HepG2 (cell line): ENCODE measurements at regions not wholly inside any gene's neighbourhood (a gene's known extent, or its start where the extent isn't known, plus 50 kb on each side); places are given as distances from the start of the nearest gene placed in this dataset.

Experiments
- BRD4 ChIP-seq: sonication (generic); formaldehyde crosslinking; IDR thresholded peaks from 2 replicates; pipeline ENCODE4 v1.4.0; 2020; ENCODE audit warnings: missing genetic modification reagents
- ELF1 ChIP-seq: sonication (generic); formaldehyde crosslinking; IDR thresholded peaks from 2 replicates; pipeline ENCODE4 v1.4.0; 2020; ENCODE audit warnings: missing genetic modification reagents
- KLF6 ChIP-seq: IDR thresholded peaks from 2 replicates; pipeline ENCODE4 v1.8.0; 2016; ENCODE audit warnings: missing biosample characterization, missing genetic modification reagents
- RBM39 ChIP-seq: fragments of 200-400 bp; formaldehyde crosslinking; IDR thresholded peaks from one replicate; pipeline ENCODE4 v1.6.1; 2018; ENCODE audit warnings: antibody characterized with exemption, mild to moderate bottlenecking, low read depth, low read length; ENCODE audit not compliant: poor library complexity, severe bottlenecking
- RFX5 ChIP-seq: IDR thresholded peaks from 2 replicates; pipeline ENCODE4 v1.6.1; 2011; ENCODE audit warnings: low read depth, low read length, improper control_type of control experiment
- RORA ChIP-seq: sonication (generic); formaldehyde crosslinking; IDR thresholded peaks from 2 replicates; pipeline ENCODE4 v1.5.0; 2020; ENCODE audit warnings: mild to moderate bottlenecking, missing genetic modification reagents, moderate library complexity
- TARDBP ChIP-seq: sonication (generic); formaldehyde crosslinking; IDR thresholded peaks from 2 replicates; pipeline ENCODE4 v1.8.0; 2022; ENCODE audit warnings: mild to moderate bottlenecking, missing genetic modification reagents
- TFDP2 ChIP-seq: sonication (generic); formaldehyde crosslinking; IDR thresholded peaks from 2 replicates; pipeline ENCODE4 v1.4.0; 2020; ENCODE audit warnings: missing genetic modification reagents
- ZIK1 ChIP-seq: sonication (generic); formaldehyde crosslinking; IDR thresholded peaks from 2 replicates; pipeline ENCODE4 v1.5.0; 2020; ENCODE audit warnings: mild to moderate bottlenecking, low read depth, missing genetic modification reagents, borderline replicate concordance
- ZNF281 ChIP-seq: sonication (generic); formaldehyde crosslinking; IDR thresholded peaks from 2 replicates; pipeline ENCODE4 v1.4.0; 2020; ENCODE audit warnings: missing genetic modification reagents, borderline replicate concordance
- ZZZ3 ChIP-seq: sonication (generic); formaldehyde crosslinking; IDR thresholded peaks from 2 replicates; pipeline ENCODE4 v1.4.0; 2020; ENCODE audit warnings: missing genetic modification reagents, mild to moderate bottlenecking, borderline replicate concordance
- TF ChIP-seq, protein P1 (sequence below): sonication (generic); formaldehyde crosslinking; IDR thresholded peaks from 2 replicates; pipeline ENCODE4 v1.5.0; 2020; ENCODE audit warnings: mild to moderate bottlenecking, missing genetic modification reagents, moderate library complexity

DNA sequence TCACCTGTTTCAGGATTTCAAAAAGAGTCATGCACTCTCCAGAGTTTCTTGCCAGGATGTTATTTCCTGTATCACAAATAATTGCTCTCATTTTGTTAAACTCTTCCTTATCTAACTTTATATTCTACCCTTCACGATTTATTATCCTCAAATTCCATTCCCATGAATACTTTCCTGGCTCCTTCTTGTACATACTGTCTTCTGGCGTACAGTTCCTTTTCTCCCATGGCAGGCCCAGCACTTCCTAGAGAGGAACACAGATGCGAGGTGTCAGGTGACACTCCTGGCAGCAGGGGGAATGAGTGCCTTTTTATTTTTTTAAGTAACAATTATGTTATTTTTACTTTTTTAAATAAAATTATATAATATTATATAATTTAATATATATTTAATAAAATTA, 411.9 kb downstream of the TFEC start:
- TF ChIP-seq ELF1 (CRISPR knock-in tag) = no peak
- TF ChIP-seq ZNF281 = no peak
- TF ChIP-seq ZZZ3 = no peak
- TF ChIP-seq TARDBP (CRISPR knock-in tag) = no peak
- no peak for TF ChIP-seq RORA (CRISPR knock-in tag)
- TF ChIP-seq RFX5 = no peak
- TF ChIP-seq, protein P1, sequence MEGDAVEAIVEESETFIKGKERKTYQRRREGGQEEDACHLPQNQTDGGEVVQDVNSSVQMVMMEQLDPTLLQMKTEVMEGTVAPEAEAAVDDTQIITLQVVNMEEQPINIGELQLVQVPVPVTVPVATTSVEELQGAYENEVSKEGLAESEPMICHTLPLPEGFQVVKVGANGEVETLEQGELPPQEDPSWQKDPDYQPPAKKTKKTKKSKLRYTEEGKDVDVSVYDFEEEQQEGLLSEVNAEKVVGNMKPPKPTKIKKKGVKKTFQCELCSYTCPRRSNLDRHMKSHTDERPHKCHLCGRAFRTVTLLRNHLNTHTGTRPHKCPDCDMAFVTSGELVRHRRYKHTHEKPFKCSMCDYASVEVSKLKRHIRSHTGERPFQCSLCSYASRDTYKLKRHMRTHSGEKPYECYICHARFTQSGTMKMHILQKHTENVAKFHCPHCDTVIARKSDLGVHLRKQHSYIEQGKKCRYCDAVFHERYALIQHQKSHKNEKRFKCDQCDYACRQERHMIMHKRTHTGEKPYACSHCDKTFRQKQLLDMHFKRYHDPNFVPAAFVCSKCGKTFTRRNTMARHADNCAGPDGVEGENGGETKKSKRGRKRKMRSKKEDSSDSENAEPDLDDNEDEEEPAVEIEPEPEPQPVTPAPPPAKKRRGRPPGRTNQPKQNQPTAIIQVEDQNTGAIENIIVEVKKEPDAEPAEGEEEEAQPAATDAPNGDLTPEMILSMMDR = no peak
- TF ChIP-seq ZIK1 (CRISPR knock-in tag) = no peak
- TF ChIP-seq TFDP2 = no peak
- TF ChIP-seq BRD4 (CRISPR knock-in tag) = no peak
- no peak for TF ChIP-seq KLF6 (CRISPR knock-in tag)
- no peak for TF ChIP-seq RBM39
